ENCODE measurements at regions not wholly inside any gene's neighbourhood (a gene's known extent, or its start where the extent isn't known, plus 50 kb on each side); places are given as distances from the start of the nearest gene placed in this dataset.
"Not testable (repeated sequence)": the region's sequence is repeated elsewhere in the genome, so short reads cannot be mapped to it uniquely, and the experiment has no call there.

DNA sequence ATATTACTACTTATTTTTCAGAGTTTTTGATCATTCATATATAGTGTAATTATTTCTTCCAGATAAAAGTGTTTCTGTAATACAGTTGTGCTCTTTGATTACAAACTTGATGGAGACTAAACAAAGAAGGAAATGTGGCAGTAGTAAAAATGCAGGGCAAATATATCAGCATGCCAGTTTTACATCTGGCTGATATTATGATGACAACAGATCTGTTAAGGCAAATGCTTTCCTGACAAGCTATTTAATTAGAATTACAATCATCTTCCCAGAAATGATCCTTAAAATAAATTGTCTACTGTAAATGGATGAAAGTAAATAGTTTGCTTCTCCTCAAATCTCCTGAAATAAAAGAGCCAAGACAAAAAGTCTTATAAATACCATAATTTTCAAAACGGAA is 1659.8 kb downstream of the BRINP3 start:
- Histone ChIP-seq H3K27me3 (no peaks in the 10 kb centered on the region), H3K4me3 (no peak overlapping the region), H3K9me3 (peaks cover 0 to 6% (median 0%) of the 10 kb centered on the region in 3 donors), H3K36me3 (no peaks in the 10 kb centered on the region), H3K27ac (no peak overlapping the region), H3K4me1 (no peaks in the 10 kb centered on the region)
- TF ChIP-seq, protein P1, sequence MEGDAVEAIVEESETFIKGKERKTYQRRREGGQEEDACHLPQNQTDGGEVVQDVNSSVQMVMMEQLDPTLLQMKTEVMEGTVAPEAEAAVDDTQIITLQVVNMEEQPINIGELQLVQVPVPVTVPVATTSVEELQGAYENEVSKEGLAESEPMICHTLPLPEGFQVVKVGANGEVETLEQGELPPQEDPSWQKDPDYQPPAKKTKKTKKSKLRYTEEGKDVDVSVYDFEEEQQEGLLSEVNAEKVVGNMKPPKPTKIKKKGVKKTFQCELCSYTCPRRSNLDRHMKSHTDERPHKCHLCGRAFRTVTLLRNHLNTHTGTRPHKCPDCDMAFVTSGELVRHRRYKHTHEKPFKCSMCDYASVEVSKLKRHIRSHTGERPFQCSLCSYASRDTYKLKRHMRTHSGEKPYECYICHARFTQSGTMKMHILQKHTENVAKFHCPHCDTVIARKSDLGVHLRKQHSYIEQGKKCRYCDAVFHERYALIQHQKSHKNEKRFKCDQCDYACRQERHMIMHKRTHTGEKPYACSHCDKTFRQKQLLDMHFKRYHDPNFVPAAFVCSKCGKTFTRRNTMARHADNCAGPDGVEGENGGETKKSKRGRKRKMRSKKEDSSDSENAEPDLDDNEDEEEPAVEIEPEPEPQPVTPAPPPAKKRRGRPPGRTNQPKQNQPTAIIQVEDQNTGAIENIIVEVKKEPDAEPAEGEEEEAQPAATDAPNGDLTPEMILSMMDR (IDR thresholded peaks at IDR 0.05): no peak
- TF ChIP-seq POLR2A (IDR thresholded peaks at IDR 0.05): no peak
- intact Hi-C loops (cut with DNase I): no loop called here
- WGBS, 2 donors: 39% methylated on average over 1 of the region's 1 CpG
- no peak for DNase-seq

DNA sequence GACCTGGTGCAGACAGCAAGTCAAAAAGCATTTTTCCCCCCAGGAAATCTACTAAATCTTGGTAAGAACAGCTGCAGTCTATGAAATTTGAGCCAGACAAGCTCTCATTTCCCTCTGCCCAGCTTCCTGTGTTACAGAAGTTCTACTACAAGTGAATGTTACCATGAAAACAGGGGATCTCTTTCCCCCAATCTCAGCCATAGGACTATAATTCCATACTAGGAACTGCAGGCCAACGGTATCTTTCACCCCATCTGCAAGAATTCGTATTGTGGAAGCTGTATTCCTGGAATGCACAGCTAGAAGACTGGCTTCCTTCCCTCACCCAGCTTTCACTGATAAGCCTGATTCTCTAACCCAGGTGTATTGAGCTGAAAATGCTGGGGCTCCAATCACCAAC is 1655.4 kb downstream of the BRINP3 start:
- no peaks in the 10 kb centered on the region for H3K27me3 ChIP-seq
- DNase-seq: no peak
- H3K36me3 ChIP-seq: no peaks in the 10 kb centered on the region
- no peaks in the 10 kb centered on the region for H3K9me3 ChIP-seq
- H3K4me1 ChIP-seq: no peaks in the 10 kb centered on the region
- no peak overlapping the region for H3K4me3 ChIP-seq
- intact Hi-C loops (cut with DNase I): no loop called here
- no peak for TF ChIP-seq POLR2A (IDR thresholded peaks at IDR 0.05)
- TF ChIP-seq, protein P1 (IDR thresholded peaks at IDR 0.05): no peak
- no peak overlapping the region for H3K27ac ChIP-seq
- WGBS, 2 donors: 20 to 41% methylated on average over 1 to 2 of the region's 2 CpGs

DNA sequence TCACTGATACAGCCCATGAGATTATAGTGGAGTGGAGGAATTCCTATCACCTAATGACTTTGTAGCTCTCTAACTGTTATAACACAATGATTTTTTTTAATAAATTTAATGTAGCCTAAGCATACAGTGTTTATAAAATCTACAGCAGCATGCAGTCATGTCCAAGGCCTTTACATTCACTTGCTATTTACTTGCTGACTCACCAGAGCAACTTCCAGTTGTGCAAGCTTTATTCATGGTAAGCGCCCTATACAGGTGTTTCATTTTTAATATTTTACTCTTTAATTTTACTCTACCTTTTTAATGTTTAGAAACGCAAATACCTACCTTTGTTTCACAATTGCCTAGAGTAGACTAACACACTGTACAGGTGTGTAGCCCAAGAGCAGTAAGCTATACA is 1652.2 kb downstream of the BRINP3 start:
- WGBS, 2 donors: 66 to 82% methylated on average over 2 of the region's 2 CpGs
- TF ChIP-seq, protein P1 (IDR thresholded peaks at IDR 0.05): no peak
- TF ChIP-seq POLR2A (IDR thresholded peaks at IDR 0.05): no peak
- H3K27ac ChIP-seq: no peak overlapping the region

DNA sequence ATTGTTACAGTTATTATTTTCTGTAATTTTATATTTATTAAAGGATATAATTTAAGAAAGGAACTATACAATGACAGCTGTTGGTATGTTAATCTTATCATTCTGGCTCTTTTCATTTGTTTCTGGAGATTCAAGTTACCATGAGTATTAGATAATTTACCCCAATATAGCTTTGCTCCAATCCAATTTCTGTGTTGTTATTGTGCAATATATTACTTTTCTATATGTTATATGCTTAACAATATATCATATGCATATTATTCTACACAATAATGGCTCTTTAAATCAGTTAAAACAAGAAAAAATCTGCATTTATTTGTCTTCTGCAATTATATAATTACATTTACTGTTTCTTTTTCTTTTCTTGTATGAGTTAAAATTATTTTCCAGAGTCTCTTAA is 1650.9 kb downstream of the BRINP3 start:
- H3K27ac ChIP-seq: no peak overlapping the region
- H3K36me3 ChIP-seq: no peaks in the 10 kb centered on the region
- DNase-seq: no peak
- H3K27me3 ChIP-seq: no peaks in the 10 kb centered on the region
- H3K9me3 ChIP-seq: no peaks in the 10 kb centered on the region
- no peak overlapping the region for H3K4me3 ChIP-seq
- TF ChIP-seq POLR2A (IDR thresholded peaks at IDR 0.05): no peak
- TF ChIP-seq, protein P1 (IDR thresholded peaks at IDR 0.05): no peak
- intact Hi-C loops (cut with DNase I): no loop called here
- H3K4me1 ChIP-seq: no peaks in the 10 kb centered on the region

More for the DNA sequence above, 1652.2 kb downstream of the BRINP3 start:
- Histone ChIP-seq H3K27me3 (no peaks in the 10 kb centered on the region), H3K4me1 (no peaks in the 10 kb centered on the region), H3K9me3 (no peaks in the 10 kb centered on the region), H3K4me3 (no peak overlapping the region), H3K36me3 (no peaks in the 10 kb centered on the region)
- no peak for DNase-seq
- intact Hi-C loops (cut with DNase I): no loop called here

DNA sequence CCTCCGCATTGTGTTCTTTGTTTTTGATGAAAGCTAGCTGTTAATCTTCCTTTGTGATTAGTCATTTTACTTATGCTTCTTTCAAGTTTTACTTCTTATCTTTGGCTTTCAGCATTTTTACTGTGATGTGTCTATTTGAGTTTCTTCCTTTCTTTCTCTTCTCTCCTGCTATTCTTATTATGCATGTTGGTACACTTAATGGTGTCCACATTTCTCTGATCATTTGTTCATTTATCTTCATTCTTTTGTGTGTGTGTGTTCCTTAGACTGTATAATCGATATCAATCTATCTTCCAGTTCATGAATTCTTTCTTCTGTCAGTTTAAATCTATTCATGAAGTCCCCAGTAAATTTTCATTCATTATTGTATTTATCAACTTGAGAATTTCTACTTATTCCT is 1650.3 kb downstream of the BRINP3 start:
- Histone ChIP-seq H3K4me1 (no peaks in the 10 kb centered on the region), H3K36me3 (no peaks in the 10 kb centered on the region), H3K27me3 (no peaks in the 10 kb centered on the region), H3K9me3 (no peaks in the 10 kb centered on the region), H3K27ac (no peak overlapping the region), H3K4me3 (no peak overlapping the region)
- 52 to 56% methylated on average over 2 of the region's 2 CpGs for WGBS, 2 donors
- intact Hi-C loops (cut with DNase I): no loop called here
- TF ChIP-seq, protein P1 (IDR thresholded peaks at IDR 0.05): no peak
- no peak for TF ChIP-seq POLR2A (IDR thresholded peaks at IDR 0.05)
- DNase-seq: no peak

DNA sequence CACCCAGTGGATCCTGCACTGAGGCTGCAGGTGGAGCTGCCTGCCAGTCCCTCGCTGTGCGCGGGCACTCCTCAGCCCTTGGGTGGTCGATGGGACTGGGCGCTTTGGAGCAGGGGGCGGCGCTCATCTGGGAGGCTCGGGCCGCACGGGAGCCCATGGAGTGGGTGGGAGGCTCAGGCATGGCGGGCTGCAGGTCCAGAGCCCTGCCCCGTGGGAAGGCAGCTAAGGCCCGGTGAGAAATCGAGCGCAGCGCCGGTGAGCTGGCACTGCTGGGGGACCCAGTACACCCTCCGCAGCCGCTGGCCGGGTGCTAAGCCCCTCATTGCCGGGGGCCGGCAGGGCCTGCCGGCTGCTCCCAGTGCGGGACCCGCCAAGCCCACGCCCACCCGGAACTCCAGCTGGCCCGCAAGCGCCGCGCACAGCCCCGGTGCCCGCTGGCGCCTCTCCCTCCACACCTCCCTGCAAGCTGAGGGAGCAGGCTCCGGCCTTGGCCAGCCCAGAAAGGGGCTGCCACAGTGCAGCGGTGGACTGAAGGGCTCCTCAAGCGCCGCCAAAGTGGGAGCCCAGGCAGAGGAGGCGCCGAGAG is 1636.5 kb downstream of the BRINP3 start:
- H3K27ac ChIP-seq; H3K4me3 ChIP-seq; intact Hi-C loops (cut with DNase I); H3K36me3 ChIP-seq; H3K27me3 ChIP-seq; H3K9me3 ChIP-seq; H3K4me1 ChIP-seq; DNase-seq: not testable (repeated sequence)
- 92 to 100% methylated on average over 2 to 5 of the region's 40 CpGs for WGBS, 2 donors

All from esophagus squamous epithelium (tissue), 5 donors.